ENCODE measurements at regions not wholly inside any gene's neighbourhood (a gene's known extent, or its start where the extent isn't known, plus 50 kb on each side); places are given as distances from the start of the nearest gene placed in this dataset.

GRCh38 chr16:65499566-65499965, 377.7 kb upstream of the CDH11 start:
- Histone ChIP-seq H3K27me3 (peaks cover 0 to 3% (median 0%) of the 10 kb centered on the region in 7 donors), H3K36me3 (no peaks in the 10 kb centered on the region), H3K4me1 (peaks cover 0 to 3% (median 0%) of the 10 kb centered on the region in 9 donors), H3K9me3 (no peaks in the 10 kb centered on the region), H3K27ac (no peak overlapping the region), H3K4me3 (no peak overlapping the region)
- intact Hi-C loops (cut with DNase I): no loop called here
- DNase-seq (no peak), ATAC-seq (no peak)
- 75 to 80% methylated on average over 1 of the region's 1 CpG for WGBS, 2 donors
- no peak for TF ChIP-seq CTCF (IDR thresholded peaks at IDR 0.05)

GRCh38 chr16:65497571-65497970, 375.7 kb upstream of the CDH11 start:
- ATAC-seq (no peak), DNase-seq (no peak)
- no peak overlapping the region for H3K27ac ChIP-seq
- no peak for TF ChIP-seq CTCF (IDR thresholded peaks at IDR 0.05)
- no peaks in the 10 kb centered on the region for H3K9me3 ChIP-seq
- intact Hi-C loops (cut with DNase I): no loop called here
- H3K27me3 ChIP-seq: peaks cover 0 to 3% (median 0%) of the 10 kb centered on the region in 7 donors
- H3K36me3 ChIP-seq: no peaks in the 10 kb centered on the region
- H3K4me3 ChIP-seq: no peak overlapping the region
- peaks cover 0 to 3% (median 0%) of the 10 kb centered on the region in 9 donors for H3K4me1 ChIP-seq
- WGBS, 2 donors: 83 to 84% methylated on average over 6 of the region's 6 CpGs

GRCh38 chr16:65495106-65495505, 373.2 kb upstream of the CDH11 start:
- 71 to 91% methylated on average over 3 of the region's 3 CpGs for WGBS, 2 donors
- H3K27ac ChIP-seq: no peak overlapping the region
- no peak for TF ChIP-seq CTCF (IDR thresholded peaks at IDR 0.05)
- H3K4me3 ChIP-seq: no peak overlapping the region
- no peaks in the 10 kb centered on the region for H3K4me1 ChIP-seq
- no peaks in the 10 kb centered on the region for H3K36me3 ChIP-seq
- peaks cover 0 to 3% (median 0%) of the 10 kb centered on the region in 7 donors for H3K27me3 ChIP-seq
- DNase-seq (no peak), ATAC-seq (no peak)
- intact Hi-C loops (cut with DNase I): no loop called here
- H3K9me3 ChIP-seq: no peaks in the 10 kb centered on the region

- no peak for DNase-seq
- H3K27me3 ChIP-seq: peaks cover 0 to 3% (median 0%) of the 10 kb centered on the region in 7 donors
- H3K27ac ChIP-seq: no peak overlapping the region
- no peaks in the 10 kb centered on the region for H3K4me1 ChIP-seq
- intact Hi-C loops (cut with DNase I): no loop called here
- no peaks in the 10 kb centered on the region for H3K9me3 ChIP-seq
- no peak overlapping the region for H3K4me3 ChIP-seq
- no peak for TF ChIP-seq CTCF (IDR thresholded peaks at IDR 0.05)
- WGBS, 2 donors: 91 to 93% methylated on average over 1 of the region's 1 CpG
- ATAC-seq: no peak
- no peaks in the 10 kb centered on the region for H3K36me3 ChIP-seq
Measured at GRCh38 chr16:65494609-65495008, 372.7 kb upstream of the CDH11 start.
